Tibial nerve (tissue), 4 donors: ENCODE measurements at regions not wholly inside any gene's neighbourhood (a gene's known extent, or its start where the extent isn't known, plus 50 kb on each side); places are given as distances from the start of the nearest gene placed in this dataset.

Experiments
- CTCF ChIP-seq, 5 experiments: fragments of 200-600 bp in 3 of 5; fragments of 450-650 bp in 2 of 5; sonication (generic) in 3 of 5; IDR thresholded peaks; one replicate each; pipeline ENCODE4 v1.5.1; 2016 to 2019; ENCODE audit warnings: antibody characterized with exemption in 5 of 5, mild to moderate bottlenecking in 3 of 5, moderate library complexity in 2 of 5
- EP300 ChIP-seq, 2 donors: sonication (generic); formaldehyde crosslinking; IDR thresholded peaks; one replicate each; pipeline ENCODE4 v1.6.1; 2017; ENCODE audit warnings: antibody characterized with exemption in 2 of 2, mild to moderate bottlenecking in 1 of 2
- POLR2A ChIP-seq, 2 donors: fragments of 450-650 bp; IDR thresholded peaks; one replicate each; pipeline ENCODE4 v1.6.1; 2017; ENCODE audit warnings: antibody characterized with exemption in 2 of 2, mild to moderate bottlenecking in 2 of 2, moderate library complexity in 2 of 2

DNA sequence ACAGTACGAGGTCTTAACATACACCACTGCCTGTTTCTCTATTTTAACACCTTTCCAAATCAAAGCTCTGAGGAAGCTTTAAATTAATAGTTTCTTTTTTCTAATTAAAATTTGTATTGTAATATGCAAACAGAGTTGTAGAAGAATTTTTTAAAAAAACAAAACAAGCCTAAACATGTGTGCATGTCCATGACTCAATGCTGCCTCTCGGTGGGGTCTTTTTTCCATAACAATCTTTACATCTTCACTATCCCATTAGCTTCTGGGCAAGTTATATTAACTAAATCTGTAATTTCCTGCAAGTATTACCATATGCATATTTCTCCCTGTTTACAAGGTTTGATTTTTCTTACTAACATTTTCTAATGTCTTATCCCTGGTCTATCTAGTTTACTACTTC, 143.9 kb upstream of the NAV3 start:
- TF ChIP-seq EP300 (IDR thresholded peaks at IDR 0.05) (no peak), CTCF (IDR thresholded peaks at IDR 0.05) (no peak), POLR2A (IDR thresholded peaks at IDR 0.05) (no peak)
